Keratinocyte (primary cell): ENCODE measurements at regions not wholly inside any gene's neighbourhood (a gene's known extent, or its start where the extent isn't known, plus 50 kb on each side); places are given as distances from the start of the nearest gene placed in this dataset.

Experiments used
- DNase-seq: peaks from one replicate; pipeline ENCODE4 v3.0.0-alpha.2; 2011; ENCODE audit warnings: low read depth, missing footprints, low spot score
- FAIRE-seq: peaks from 2 replicates; lab custom pipeline; 2011; peaks lifted over from hg19 to GRCh38; lab: Jason Lieb, UNC
- H2AFZ ChIP-seq: 2 replicates; pipeline ENCODE4 v1.6.0; 2012; ENCODE audit warnings: low read length, control low read depth, inconsistent platforms; ENCODE audit not compliant: control insufficient read depth
- H3K27ac ChIP-seq: 2 replicates; pipeline ENCODE4 v1.5.1; 2011; ENCODE audit warnings: low read length; ENCODE audit not compliant: control insufficient read depth, insufficient read depth
- H3K27me3 ChIP-seq: 3 replicates; pipeline ENCODE4 v1.6.0; 2011; ENCODE audit warnings: low read length; ENCODE audit not compliant: control insufficient read depth, insufficient read depth; ENCODE audit errors: extremely low read depth
- H3K36me3 ChIP-seq, 2 experiments: 2 replicates in 1 of 2; 3 replicates in 1 of 2; pipeline ENCODE4 v1.5.1; 2011; ENCODE audit warnings: low read length in 2 of 2, mild to moderate bottlenecking in 1 of 2; ENCODE audit not compliant: control insufficient read depth in 2 of 2, insufficient read depth in 2 of 2; ENCODE audit errors: extremely low read depth in 1 of 2
- H3K4me1 ChIP-seq: 3 replicates; pipeline ENCODE4 v1.5.1; 2011; ENCODE audit warnings: low read length; ENCODE audit not compliant: control insufficient read depth, insufficient read depth; ENCODE audit errors: extremely low read depth
- H3K4me2 ChIP-seq: 3 replicates; pipeline ENCODE4 v1.6.0; 2011; ENCODE audit warnings: low read depth, low read length; ENCODE audit not compliant: control insufficient read depth, insufficient read depth; ENCODE audit errors: extremely low read depth
- H3K4me3 ChIP-seq, 3 experiments: fragments of 200-600 bp in 1 of 3; sonication (generic) in 1 of 3; 2 replicates in 2 of 3; 3 replicates in 1 of 3; pipeline ENCODE4 v1.5.1; 2011 to 2016; ENCODE audit warnings: low read length in 3 of 3, mild to moderate bottlenecking in 3 of 3, control low read depth in 2 of 3, inconsistent platforms in 1 of 3, low read depth in 1 of 3, mixed read lengths in 1 of 3, mixed run types in 1 of 3, moderate library complexity in 1 of 3; ENCODE audit not compliant: control insufficient read depth in 2 of 3, insufficient read depth in 2 of 3; ENCODE audit errors: extremely low read depth in 1 of 3
- H3K79me2 ChIP-seq: 2 replicates; pipeline ENCODE4 v1.6.0; 2012; ENCODE audit warnings: low read length; ENCODE audit not compliant: control insufficient read depth, insufficient read depth
- H3K9ac ChIP-seq: 3 replicates; pipeline ENCODE4 v1.6.0; 2011; ENCODE audit warnings: low read length; ENCODE audit not compliant: control insufficient read depth, insufficient read depth; ENCODE audit errors: extremely low read depth
- H3K9me1 ChIP-seq: 3 replicates; pipeline ENCODE4 v1.6.0; 2011; ENCODE audit warnings: low read length; ENCODE audit not compliant: control insufficient read depth, insufficient read depth; ENCODE audit errors: extremely low read depth
- H3K9me3 ChIP-seq: 2 replicates; pipeline ENCODE4 v1.5.1; 2012; ENCODE audit warnings: low read depth, low read length; ENCODE audit not compliant: control insufficient read depth
- H4K20me1 ChIP-seq: 3 replicates; pipeline ENCODE4 v1.6.0; 2011; ENCODE audit warnings: low read length; ENCODE audit not compliant: control insufficient read depth, insufficient read depth; ENCODE audit errors: extremely low read depth
- EZH2 ChIP-seq: IDR thresholded peaks from one replicate; pipeline ENCODE4 v1.6.1; 2012; ENCODE audit warnings: inconsistent platforms, mild to moderate bottlenecking, low read length, moderate library complexity
- dilution Hi-C: fragments of 300-500 bp; cut with MboI; formaldehyde crosslinking; loops from one replicate; pipeline ENCODE4 v1.7.0; 2020; ENCODE audit warnings: low sequenced_read_pairs; ENCODE audit not compliant: extremely low pct_ligation_motif_present
- TF ChIP-seq, protein P1 (sequence below), 3 experiments: IDR thresholded peaks in 1 of 3; conservative IDR thresholded peaks in 1 of 3; optimal IDR thresholded peaks in 1 of 3; 2 replicates in 2 of 3; 3 replicates in 1 of 3; pipeline versions ENCODE3 to v1.5.1; 2011; ENCODE audit warnings: low read length in 3 of 3, mild to moderate bottlenecking in 3 of 3, moderate library complexity in 2 of 3, control low read depth in 1 of 3, inconsistent platforms in 1 of 3; ENCODE audit not compliant: insufficient read depth in 2 of 3; ENCODE audit errors: extremely low read depth in 1 of 3

DNA sequence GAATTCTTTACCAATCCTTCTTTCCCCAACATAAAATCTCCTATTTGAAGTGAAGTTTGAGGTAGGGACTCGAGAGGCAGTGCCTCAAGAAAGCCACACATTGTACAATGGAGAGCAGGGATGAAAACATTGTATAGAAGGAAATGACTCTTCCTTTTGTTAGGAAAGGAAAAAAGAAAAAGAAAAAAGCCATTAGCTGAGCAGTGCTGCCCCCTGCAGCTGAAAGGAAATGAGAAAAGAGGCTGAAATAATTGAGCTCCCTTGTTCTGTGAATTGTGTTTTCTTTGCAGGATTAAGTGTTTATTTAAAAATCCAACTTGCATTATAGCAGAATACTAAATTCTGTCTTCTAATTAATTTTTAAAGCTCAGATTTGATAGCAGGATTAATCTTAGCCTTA lies 162.9 kb upstream of the SASH1 start:
- FAIRE-seq = no peak
- no peak overlapping the region for H3K4me2 ChIP-seq
- TF ChIP-seq, protein P1, sequence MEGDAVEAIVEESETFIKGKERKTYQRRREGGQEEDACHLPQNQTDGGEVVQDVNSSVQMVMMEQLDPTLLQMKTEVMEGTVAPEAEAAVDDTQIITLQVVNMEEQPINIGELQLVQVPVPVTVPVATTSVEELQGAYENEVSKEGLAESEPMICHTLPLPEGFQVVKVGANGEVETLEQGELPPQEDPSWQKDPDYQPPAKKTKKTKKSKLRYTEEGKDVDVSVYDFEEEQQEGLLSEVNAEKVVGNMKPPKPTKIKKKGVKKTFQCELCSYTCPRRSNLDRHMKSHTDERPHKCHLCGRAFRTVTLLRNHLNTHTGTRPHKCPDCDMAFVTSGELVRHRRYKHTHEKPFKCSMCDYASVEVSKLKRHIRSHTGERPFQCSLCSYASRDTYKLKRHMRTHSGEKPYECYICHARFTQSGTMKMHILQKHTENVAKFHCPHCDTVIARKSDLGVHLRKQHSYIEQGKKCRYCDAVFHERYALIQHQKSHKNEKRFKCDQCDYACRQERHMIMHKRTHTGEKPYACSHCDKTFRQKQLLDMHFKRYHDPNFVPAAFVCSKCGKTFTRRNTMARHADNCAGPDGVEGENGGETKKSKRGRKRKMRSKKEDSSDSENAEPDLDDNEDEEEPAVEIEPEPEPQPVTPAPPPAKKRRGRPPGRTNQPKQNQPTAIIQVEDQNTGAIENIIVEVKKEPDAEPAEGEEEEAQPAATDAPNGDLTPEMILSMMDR (optimal IDR thresholded peaks at IDR 0.05 in 1 of 3, IDR thresholded peaks at IDR 0.05 in 1 of 3, conservative IDR thresholded peaks at IDR 0.05 in 1 of 3; ENCODE audit: extremely low read depth in 1 of 3, insufficient read depth in 2 of 3, low read length in 3 of 3) = peak in 2 of 3 experiments; percentile 57 to 64
- no peak for TF ChIP-seq EZH2

GRCh38 chr6:148182378-148182777 lies 160.3 kb upstream of the SASH1 start:
- H3K4me2 ChIP-seq = no peak overlapping the region
- peaks cover 11% of the 10 kb centered on the region for H3K4me1 ChIP-seq
- TF ChIP-seq, protein P1 (optimal IDR thresholded peaks at IDR 0.05 in 1 of 3, IDR thresholded peaks at IDR 0.05 in 1 of 3, conservative IDR thresholded peaks at IDR 0.05 in 1 of 3; ENCODE audit: extremely low read depth in 1 of 3, insufficient read depth in 2 of 3, low read length in 3 of 3) = no peak
- TF ChIP-seq EZH2 = no peak
- H3K9me3 ChIP-seq = no peaks in the 10 kb centered on the region
- H3K9me1 ChIP-seq = no peaks in the 10 kb centered on the region
- no peaks in the 10 kb centered on the region for H3K36me3 ChIP-seq
- H4K20me1 ChIP-seq = no peaks in the 10 kb centered on the region
- no peak for DNase-seq
- H3K27me3 ChIP-seq = no peaks in the 10 kb centered on the region
- H3K4me3 ChIP-seq = no peak overlapping the region
- H3K9ac ChIP-seq = no peak overlapping the region
- H3K27ac ChIP-seq = no peak overlapping the region
- H3K79me2 ChIP-seq = no peaks in the 10 kb centered on the region
- FAIRE-seq = no peak
- no peak overlapping the region for H2AFZ ChIP-seq
- dilution Hi-C loops = no loop called here

More for the DNA sequence above, 162.9 kb upstream of the SASH1 start:
- H3K79me2 ChIP-seq = no peaks in the 10 kb centered on the region
- H3K4me3 ChIP-seq = no peak overlapping the region
- H3K9ac ChIP-seq = no peak overlapping the region
- no peaks in the 10 kb centered on the region for H3K9me3 ChIP-seq
- H3K27ac ChIP-seq = no peak overlapping the region
- dilution Hi-C loops = no loop called here
- no peak overlapping the region for H2AFZ ChIP-seq
- no peaks in the 10 kb centered on the region for H3K36me3 ChIP-seq
- no peaks in the 10 kb centered on the region for H3K4me1 ChIP-seq
- H3K9me1 ChIP-seq = no peaks in the 10 kb centered on the region
- no peaks in the 10 kb centered on the region for H3K27me3 ChIP-seq
- no peak for DNase-seq
- H4K20me1 ChIP-seq = no peaks in the 10 kb centered on the region
